GM20000 (cell line): ENCODE measurements at regions not wholly inside any gene's neighbourhood (a gene's known extent, or its start where the extent isn't known, plus 50 kb on each side); places are given as distances from the start of the nearest gene placed in this dataset.
"Not testable (repeated sequence)": the region's sequence is repeated elsewhere in the genome, so short reads cannot be mapped to it uniquely, and the experiment has no call there.

Experiments
- DNase-seq: peaks from one replicate; pipeline ENCODE4 v3.0.0; 2012; ENCODE audit warnings: low spot score
- CTCF ChIP-seq: IDR thresholded peaks from 2 replicates; pipeline ENCODE4 v1.5.1; 2012; ENCODE audit warnings: mild to moderate bottlenecking, control low read depth; ENCODE audit errors: extremely low read depth, missing control alignments

- DNase-seq: no peak
- no peak for TF ChIP-seq CTCF
These were observed 109.2 kb upstream of the NANOGP8 start for GRCh38 chr15:35194296-35194695.

GRCh38 chr15:35191783-35192182 lies 106.7 kb upstream of the NANOGP8 start:
- no peak for DNase-seq
- TF ChIP-seq CTCF: no peak

GRCh38 chr15:35186346-35186745 lies 101.3 kb upstream of the NANOGP8 start:
- TF ChIP-seq CTCF: no peak
- no peak for DNase-seq

- TF ChIP-seq CTCF: no peak
These were observed 99.6 kb upstream of the NANOGP8 start for GRCh38 chr15:35184646-35185045.

GRCh38 chr15:35182841-35183479 lies 97.9 kb upstream of the NANOGP8 start:
- TF ChIP-seq CTCF: no peak
- DNase-seq: no peak

More at GRCh38 chr15:35184646-35185045, 99.6 kb upstream of the NANOGP8 start:
- no peak for DNase-seq

- TF ChIP-seq CTCF: no peak
- peak; percentile 2 for DNase-seq
These were observed 96.4 kb upstream of the NANOGP8 start for GRCh38 chr15:35181538-35181937.

- no peak for TF ChIP-seq CTCF
- no peak for DNase-seq
These were observed 94.6 kb upstream of the NANOGP8 start for GRCh38 chr15:35179739-35180138.

GRCh38 chr15:35178186-35178585 lies 93.1 kb upstream of the NANOGP8 start:
- DNase-seq: not testable (repeated sequence)
